DMS153 (cell line): ENCODE measurements at regions not wholly inside any gene's neighbourhood (a gene's known extent, or its start where the extent isn't known, plus 50 kb on each side); places are given as distances from the start of the nearest gene placed in this dataset.

Experiments
- DNase-seq: peaks from one replicate; lab custom pipeline; 2025; lab: John Stamatoyannopoulos, UW

GRCh38 chr9:3161912-3162311 lies 318.0 kb upstream of the PUM3 start:
- DNase-seq: no peak

GRCh38 chr9:3157011-3157410 lies 313.1 kb upstream of the PUM3 start:
- DNase-seq: no peak

GRCh38 chr9:3151672-3152576 lies 308.0 kb upstream of the PUM3 start:
- no peak for DNase-seq

- no peak for DNase-seq
Measured at GRCh38 chr9:3150074-3150473, 306.2 kb upstream of the PUM3 start.

- DNase-seq: no peak
Measured at GRCh38 chr9:3138231-3139229, 294.6 kb upstream of the PUM3 start.

- DNase-seq: no peak
Measured at GRCh38 chr9:3137347-3137695, 293.4 kb upstream of the PUM3 start.

- DNase-seq: no peak
Measured at GRCh38 chr9:3136686-3137346, 292.9 kb upstream of the PUM3 start.

- DNase-seq: no peak
Measured at GRCh38 chr9:3136230-3136629, 292.3 kb upstream of the PUM3 start.

- no peak for DNase-seq
Measured at GRCh38 chr9:3127564-3127963, 283.7 kb upstream of the PUM3 start.

GRCh38 chr9:3125602-3126405 lies 281.9 kb upstream of the PUM3 start:
- DNase-seq: no peak

- no peak for DNase-seq
Measured at GRCh38 chr9:3124001-3124400, 280.1 kb upstream of the PUM3 start.

GRCh38 chr9:3118081-3118480 lies 274.2 kb upstream of the PUM3 start:
- no peak for DNase-seq

GRCh38 chr9:3099646-3100045 lies 255.8 kb upstream of the PUM3 start:
- DNase-seq: no peak

GRCh38 chr9:3088219-3088618 lies 244.3 kb upstream of the PUM3 start:
- DNase-seq: no peak

GRCh38 chr9:3087697-3088096 lies 243.8 kb upstream of the PUM3 start:
- no peak for DNase-seq

- no peak for DNase-seq
Measured at GRCh38 chr9:3080951-3081350, 237.1 kb upstream of the PUM3 start.

- peak; percentile 36 for DNase-seq
Measured at GRCh38 chr9:3074247-3074646, 230.4 kb upstream of the PUM3 start.

GRCh38 chr9:3066591-3066990 lies 222.7 kb upstream of the PUM3 start:
- DNase-seq: no peak

GRCh38 chr9:3059781-3060468 lies 216.0 kb upstream of the PUM3 start:
- DNase-seq: no peak

- DNase-seq: no peak
Measured at GRCh38 chr9:3058409-3058808, 214.5 kb upstream of the PUM3 start.

GRCh38 chr9:3054017-3054586 lies 210.2 kb upstream of the PUM3 start:
- DNase-seq: no peak
